ENCODE measurements at regions not wholly inside any gene's neighbourhood (a gene's known extent, or its start where the extent isn't known, plus 50 kb on each side); places are given as distances from the start of the nearest gene placed in this dataset.
A peak's percentile ranks its signal among the peaks of the same experiment; 100 is the strongest.

- Histone ChIP-seq H2AFZ (ENCODE audit: low read length) (no peak overlapping the region), H3F3A (ENCODE audit: low read length, unreplicated experiment) (no peaks in the 10 kb centered on the region), H3K9me2 (replicated peaks; ENCODE audit: low read length) (no peaks in the 10 kb centered on the region), H3K27me3 (ENCODE audit: low read length) (0 out of 2 replicates have a peak, but pooled peaks cover 2% of the 10 kb centered on the region), H3K9ac (ENCODE audit: low read length) (no peak overlapping the region), H3K4me2 (ENCODE audit: low read length) (no peak overlapping the region), H3K27ac (ENCODE audit: low read length) (no peak overlapping the region), H3K9me3 (ENCODE audit: low read length) (no peaks in the 10 kb centered on the region), H3K4me1 (ENCODE audit: insufficient read depth, low read length) (no peaks in the 10 kb centered on the region), H4K20me1 (ENCODE audit: low read length) (no peaks in the 10 kb centered on the region), H3K36me3 (ENCODE audit: low read depth, low read length) (no peaks in the 10 kb centered on the region), H3K79me2 (ENCODE audit: low read length) (no peaks in the 10 kb centered on the region), H3K4me3 (ENCODE audit: low read length) (no peak overlapping the region)
- intact Hi-C loops (cut with micrococcal nuclease) = loop anchor here (1.0 to 5.0 kb wide), 3 partner anchors 223 to 377 kb away; no protein-coding TSS in a partner anchor
- CTCF ChIA-PET = no interaction called here
- no peak for TF ChIP-seq EZH2phosphoT487 (IDR thresholded peaks at IDR 0.05; ENCODE audit: borderline replicate concordance, low read length)
- peak; percentile 76 for TF ChIP-seq CTCF (conservative IDR thresholded peaks at IDR 0.05; ENCODE audit: low read depth, low read length)
- TF ChIP-seq EZH2 (IDR thresholded peaks at IDR 0.05; ENCODE audit: low read length, unreplicated experiment) = no peak
- ATAC-seq = peak; percentile 81
- no TSS peak for BruUV-seq (replicated peaks)
- DNase-seq = peak; percentile 49
- POLR2A ChIA-PET (ENCODE audit: unreplicated experiment) = no interaction called here
Observed at GRCh38 chr4:85370400-85371032, 104.4 kb upstream of the ARHGAP24 start.

DNA sequence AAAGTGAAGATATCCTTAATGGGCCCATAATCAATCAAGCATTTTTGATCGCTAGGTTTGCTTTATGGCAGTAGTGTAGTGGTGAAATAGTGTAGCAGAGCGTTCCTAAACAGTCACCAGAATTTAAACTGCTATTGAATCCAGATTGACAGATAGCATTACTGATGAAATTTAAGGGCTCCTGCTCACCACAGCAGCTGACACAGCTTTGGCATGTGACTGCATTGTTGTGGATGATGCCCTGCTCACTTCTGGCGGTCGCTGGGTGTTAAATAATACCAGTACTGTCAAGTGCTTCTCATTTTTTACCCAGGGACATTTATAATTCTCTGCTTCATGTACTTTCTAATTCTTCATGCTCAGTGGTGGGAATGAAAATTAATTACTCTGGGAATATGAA, 102.0 kb upstream of the ARHGAP24 start:
- no peak overlapping the region for H3K4me3 ChIP-seq (ENCODE audit: low read length)
- DNase-seq (no peak), ATAC-seq (no peak)
- no peaks in the 10 kb centered on the region for H3K36me3 ChIP-seq (ENCODE audit: low read depth, low read length)
- H4K20me1 ChIP-seq (ENCODE audit: low read length) = no peaks in the 10 kb centered on the region
- H3K79me2 ChIP-seq (ENCODE audit: low read length) = no peaks in the 10 kb centered on the region
- TF ChIP-seq CTCF (conservative IDR thresholded peaks at IDR 0.05; ENCODE audit: low read depth, low read length) = no peak
- no peak for TF ChIP-seq EZH2 (IDR thresholded peaks at IDR 0.05; ENCODE audit: low read length, unreplicated experiment)
- TF ChIP-seq EZH2phosphoT487 (IDR thresholded peaks at IDR 0.05; ENCODE audit: borderline replicate concordance, low read length) = no peak
- CTCF ChIA-PET = no interaction called here
- no peaks in the 10 kb centered on the region; the same call in 1 of the 2 replicates for H3K27me3 ChIP-seq (ENCODE audit: low read length)
- intact Hi-C loops (cut with micrococcal nuclease) = loop anchor here (5.0 kb wide), 1 partner anchor 374 kb away; no protein-coding TSS in a partner anchor
- no peaks in the 10 kb centered on the region for H3F3A ChIP-seq (ENCODE audit: low read length, unreplicated experiment)
- no peak overlapping the region for H3K4me2 ChIP-seq (ENCODE audit: low read length)
- POLR2A ChIA-PET (ENCODE audit: unreplicated experiment) = no interaction called here
- no peak overlapping the region for H3K9ac ChIP-seq (ENCODE audit: low read length)
- BruUV-seq (replicated peaks) = no TSS peak
- H3K9me2 ChIP-seq (replicated peaks; ENCODE audit: low read length) = no peaks in the 10 kb centered on the region
- H3K4me1 ChIP-seq (ENCODE audit: insufficient read depth, low read length) = no peaks in the 10 kb centered on the region
- no peaks in the 10 kb centered on the region for H3K9me3 ChIP-seq (ENCODE audit: low read length)
- no peak overlapping the region for H3K27ac ChIP-seq (ENCODE audit: low read length)
- H2AFZ ChIP-seq (ENCODE audit: low read length) = no peak overlapping the region

DNA sequence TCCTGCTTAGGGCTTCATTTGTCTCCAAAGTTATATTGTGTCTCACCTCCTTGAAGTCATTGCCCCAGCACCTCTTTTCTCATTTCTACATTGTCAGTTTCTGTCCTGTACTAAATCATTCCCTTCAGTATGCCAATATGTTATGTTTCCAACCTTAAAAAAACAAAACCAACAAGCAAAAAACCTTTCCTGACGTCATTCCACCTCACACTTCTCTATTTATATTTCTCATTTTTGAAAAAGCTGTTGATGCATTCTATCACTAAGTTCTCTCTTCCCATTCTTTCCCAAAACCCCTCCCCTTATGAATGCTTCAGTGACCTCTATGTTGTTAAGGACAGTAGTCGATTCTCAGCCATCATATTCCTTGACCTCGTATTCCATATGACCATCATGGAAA, 98.7 kb upstream of the ARHGAP24 start:
- BruUV-seq (replicated peaks) = no TSS peak
- Histone ChIP-seq H3K4me2 (ENCODE audit: low read length) (no peak overlapping the region), H3K36me3 (ENCODE audit: low read depth, low read length) (no peaks in the 10 kb centered on the region), H3K9me2 (replicated peaks; ENCODE audit: low read length) (no peaks in the 10 kb centered on the region), H3F3A (ENCODE audit: low read length, unreplicated experiment) (no peaks in the 10 kb centered on the region), H3K4me1 (ENCODE audit: insufficient read depth, low read length) (no peaks in the 10 kb centered on the region), H3K27me3 (ENCODE audit: low read length) (peaks cover 4% of the 10 kb centered on the region; the same call in 1 of the 2 replicates), H3K79me2 (ENCODE audit: low read length) (no peaks in the 10 kb centered on the region), H3K9ac (ENCODE audit: low read length) (no peak overlapping the region), H2AFZ (ENCODE audit: low read length) (no peak overlapping the region), H3K9me3 (ENCODE audit: low read length) (no peaks in the 10 kb centered on the region), H3K4me3 (ENCODE audit: low read length) (no peak overlapping the region), H4K20me1 (ENCODE audit: low read length) (no peaks in the 10 kb centered on the region), H3K27ac (ENCODE audit: low read length) (no peak overlapping the region)
- DNase-seq (no peak), ATAC-seq (no peak)
- TF ChIP-seq EZH2 (IDR thresholded peaks at IDR 0.05; ENCODE audit: low read length, unreplicated experiment) (no peak), CTCF (conservative IDR thresholded peaks at IDR 0.05; ENCODE audit: low read depth, low read length) (no peak), EZH2phosphoT487 (IDR thresholded peaks at IDR 0.05; ENCODE audit: borderline replicate concordance, low read length) (no peak)
- ChIA-PET CTCF (no interaction called here), POLR2A (ENCODE audit: unreplicated experiment) (no interaction called here)
- intact Hi-C loops (cut with micrococcal nuclease) = no loop called here
